Liver (tissue), 7 donors: ENCODE measurements at regions not wholly inside any gene's neighbourhood (a gene's known extent, or its start where the extent isn't known, plus 50 kb on each side); places are given as distances from the start of the nearest gene placed in this dataset.

Experiments used
- DNase-seq: peaks from one replicate; pipeline ENCODE4 v3.0.0-alpha.2; 2017; ENCODE audit warnings: low spot score
- H3K27ac ChIP-seq, 2 donors: one replicate each; pipeline ENCODE4 v1.7.0; 2013; ENCODE audit warnings: inconsistent platforms in 2 of 2, low read length in 2 of 2, control low read depth in 1 of 2, low read depth in 1 of 2, mild to moderate bottlenecking in 1 of 2
- H3K27me3 ChIP-seq, 4 donors: one replicate each; pipeline versions ENCODE4 v1.6.1 to v1.7.0; 2013; ENCODE audit warnings: low read length in 3 of 4, inconsistent platforms in 1 of 4, mild to moderate bottlenecking in 1 of 4, moderate library complexity in 1 of 4; ENCODE audit not compliant: control insufficient read depth in 4 of 4, insufficient read depth in 4 of 4
- H3K36me3 ChIP-seq, 4 donors: one replicate each; pipeline versions ENCODE4 v1.6.1 to v1.7.0; 2013; ENCODE audit warnings: low read length in 3 of 4, mild to moderate bottlenecking in 3 of 4, low read depth in 1 of 4, moderate library complexity in 1 of 4; ENCODE audit not compliant: control insufficient read depth in 4 of 4, insufficient read depth in 3 of 4
- H3K4me1 ChIP-seq, 4 donors: one replicate each; pipeline versions ENCODE4 v1.6.1 to v1.7.0; 2013; ENCODE audit warnings: low read length in 3 of 4, mild to moderate bottlenecking in 3 of 4, moderate library complexity in 1 of 4; ENCODE audit not compliant: control insufficient read depth in 4 of 4, insufficient read depth in 4 of 4
- H3K4me3 ChIP-seq, 3 donors: one replicate each; pipeline versions ENCODE4 v1.6.1 to v1.7.0; 2013; ENCODE audit warnings: low read length in 3 of 3, control low read depth in 1 of 3, low read depth in 1 of 3, mild to moderate bottlenecking in 1 of 3
- H3K9ac ChIP-seq, 2 donors: one replicate each; pipeline ENCODE4 v1.7.0; 2013; ENCODE audit warnings: low read length in 2 of 2, mild to moderate bottlenecking in 2 of 2, moderate library complexity in 2 of 2, control low read depth in 1 of 2, low read depth in 1 of 2
- H3K9me3 ChIP-seq, 4 donors: one replicate each; pipeline versions ENCODE4 v1.6.1 to v1.7.0; 2013; ENCODE audit warnings: low read length in 3 of 4; ENCODE audit not compliant: control insufficient read depth in 4 of 4
- ATF3 ChIP-seq: IDR thresholded peaks from 2 replicates; pipeline ENCODE4 v1.6.1; 2016; ENCODE audit warnings: antibody characterized with exemption
- EGR1 ChIP-seq, 2 donors: IDR thresholded peaks; 2 replicates each; pipeline ENCODE4 v1.6.1; 2016 to 2018; ENCODE audit warnings: antibody characterized with exemption in 2 of 2, low read depth in 2 of 2
- FOXA1 ChIP-seq: IDR thresholded peaks from 2 replicates; pipeline ENCODE4 v1.6.1; 2016; ENCODE audit warnings: antibody characterized with exemption
- FOXA2 ChIP-seq: IDR thresholded peaks from 2 replicates; pipeline ENCODE4 v1.6.1; 2016; ENCODE audit warnings: antibody characterized with exemption
- GABPA ChIP-seq, 2 donors: IDR thresholded peaks in 1 of 2; conservative IDR thresholded peaks in 1 of 2; 2 replicates each; pipeline ENCODE4 v1.6.1; 2016; ENCODE audit warnings: antibody characterized with exemption in 2 of 2, mild to moderate bottlenecking in 1 of 2, moderate library complexity in 1 of 2
- HNF4A ChIP-seq, 2 donors: conservative IDR thresholded peaks; 2 replicates each; pipeline ENCODE4 v1.6.1; 2016; ENCODE audit warnings: antibody characterized with exemption in 2 of 2, mild to moderate bottlenecking in 2 of 2
- JUND ChIP-seq, 2 donors: IDR thresholded peaks; 2 replicates each; pipeline ENCODE4 v1.6.1; 2016; ENCODE audit warnings: antibody characterized with exemption in 2 of 2
- RAD21 ChIP-seq, 2 donors: IDR thresholded peaks; 2 replicates each; pipeline ENCODE4 v1.6.1; 2016; ENCODE audit warnings: antibody characterized with exemption in 2 of 2, mild to moderate bottlenecking in 2 of 2
- REST ChIP-seq: IDR thresholded peaks from 2 replicates; pipeline ENCODE4 v1.6.1; 2016; ENCODE audit warnings: antibody characterized with exemption, mild to moderate bottlenecking
- RXRA ChIP-seq, 2 donors: IDR thresholded peaks; 2 replicates each; pipeline ENCODE4 v1.6.1; 2017 to 2018; ENCODE audit warnings: antibody characterized with exemption in 2 of 2, mild to moderate bottlenecking in 1 of 2
- SP1 ChIP-seq: IDR thresholded peaks from 2 replicates; pipeline ENCODE4 v1.6.1; 2018; ENCODE audit warnings: antibody characterized with exemption, mild to moderate bottlenecking
- TAF1 ChIP-seq: conservative IDR thresholded peaks from 2 replicates; pipeline ENCODE4 v1.6.1; 2016; ENCODE audit warnings: antibody characterized with exemption, mild to moderate bottlenecking
- YY1 ChIP-seq: IDR thresholded peaks from 2 replicates; pipeline ENCODE4 v1.6.1; 2016; ENCODE audit warnings: antibody characterized with exemption, mild to moderate bottlenecking
- ZBTB33 ChIP-seq: IDR thresholded peaks from 2 replicates; pipeline ENCODE4 v1.6.1; 2016; ENCODE audit warnings: antibody characterized with exemption
- WGBS: extraction: QIAGEN DNeasy Blood & Tissue Kit; methylation state at CpG from one replicate; pipeline ENCODE4 v1.1.7; 2013; 5-methylcytosine and 5-hydroxymethylcytosine counted together
- donor health status: healthy.
- donor health status: healthy.
- donor health status: healthy.
- donor health status: healthy.

- DNase-seq, result no peak
- H3K4me3 ChIP-seq, result no peak overlapping the region
These were observed 166.0 kb upstream of the HAND2 start for GRCh38 chr4:173696011-173696410.

GRCh38 chr4:173685831-173686210 is 155.8 kb upstream of the HAND2 start:
- Histone ChIP-seq H3K27me3 (no peaks in the 10 kb centered on the region), H3K9me3 (no peaks in the 10 kb centered on the region), H3K4me3 (no peak overlapping the region), H3K36me3 (no peaks in the 10 kb centered on the region), H3K27ac (no peak overlapping the region), H3K4me1 (no peaks in the 10 kb centered on the region), H3K9ac (no peak overlapping the region)
- DNase-seq, result no peak
- no peak for TF ChIP-seq RAD21 (IDR thresholded peaks at IDR 0.05)
- no peak for TF ChIP-seq REST
- TF ChIP-seq HNF4A (conservative IDR thresholded peaks at IDR 0.05), result no peak
- no peak for TF ChIP-seq GABPA (IDR thresholded peaks at IDR 0.05 in 1 of 2, conservative IDR thresholded peaks at IDR 0.05 in 1 of 2)
- no peak for TF ChIP-seq TAF1
- TF ChIP-seq RXRA (IDR thresholded peaks at IDR 0.05), result no peak
- no peak for TF ChIP-seq EGR1 (IDR thresholded peaks at IDR 0.05; ENCODE audit: low read depth in 2 of 2)
- no peak for TF ChIP-seq ZBTB33
- no peak for TF ChIP-seq YY1
- TF ChIP-seq ATF3, result no peak

More at GRCh38 chr4:173696011-173696410, 166.0 kb upstream of the HAND2 start:
- Histone ChIP-seq H3K27ac (no peak overlapping the region), H3K9ac (no peak overlapping the region), H3K4me1 (peaks cover 0 to 13% (median 0%) of the 10 kb centered on the region in 4 donors), H3K27me3 (no peaks in the 10 kb centered on the region), H3K9me3 (no peaks in the 10 kb centered on the region), H3K36me3 (no peaks in the 10 kb centered on the region)
- TF ChIP-seq ZBTB33 (no peak), REST (no peak), RAD21 (IDR thresholded peaks at IDR 0.05) (no peak), SP1 (no peak), FOXA1 (no peak), JUND (IDR thresholded peaks at IDR 0.05) (no peak), GABPA (IDR thresholded peaks at IDR 0.05 in 1 of 2, conservative IDR thresholded peaks at IDR 0.05 in 1 of 2) (no peak), FOXA2 (no peak), TAF1 (no peak)
- 43% methylated on average over 5 of the region's 5 CpGs for WGBS
